ENCODE measurements at regions not wholly inside any gene's neighbourhood (a gene's known extent, or its start where the extent isn't known, plus 50 kb on each side); places are given as distances from the start of the nearest gene placed in this dataset.

DNA sequence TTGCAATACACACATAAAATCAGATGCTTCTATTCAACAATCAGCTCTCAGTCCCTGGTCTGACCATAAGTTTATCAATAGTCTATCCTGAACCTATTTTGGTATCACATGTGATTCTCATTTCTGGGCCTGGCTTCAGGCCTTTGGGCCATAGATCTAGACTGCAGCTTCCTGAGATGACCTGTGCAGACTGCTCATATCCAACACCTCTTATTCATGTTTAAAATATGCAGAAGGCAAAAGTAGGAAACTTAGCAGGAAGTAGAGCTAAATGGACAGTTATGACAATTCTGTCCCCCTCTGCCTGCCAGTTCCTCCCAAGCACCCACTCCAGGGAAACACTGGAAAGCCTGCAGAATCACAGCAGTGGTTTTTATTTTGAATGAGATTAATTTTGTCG, 53.3 kb downstream of the C7orf25 start:
- Histone ChIP-seq H3K27me3 (ENCODE audit: control insufficient read depth in 3 of 3, insufficient read depth in 3 of 3, low read length in 3 of 3) (peaks cover 3 to 21% (median 15%) of the 10 kb centered on the region in 3 donors), H3K4me3 (ENCODE audit: low read length in 3 of 3) (no peak overlapping the region), H3K9ac (ENCODE audit: low read depth in 1 of 3, low read length in 3 of 3) (no peak overlapping the region), H3K4me1 (ENCODE audit: control insufficient read depth in 3 of 3, insufficient read depth in 3 of 3, low read length in 3 of 3) (peaks cover 4 to 5% (median 5%) of the 10 kb centered on the region in 3 donors), H3K36me3 (ENCODE audit: control insufficient read depth in 3 of 3, insufficient read depth in 3 of 3, low read length in 3 of 3) (no peaks in the 10 kb centered on the region), H3K27ac (ENCODE audit: low read depth, low read length) (no peak overlapping the region), H3K9me3 (ENCODE audit: control insufficient read depth in 3 of 3, low read length in 3 of 3) (no peaks in the 10 kb centered on the region)

DNA sequence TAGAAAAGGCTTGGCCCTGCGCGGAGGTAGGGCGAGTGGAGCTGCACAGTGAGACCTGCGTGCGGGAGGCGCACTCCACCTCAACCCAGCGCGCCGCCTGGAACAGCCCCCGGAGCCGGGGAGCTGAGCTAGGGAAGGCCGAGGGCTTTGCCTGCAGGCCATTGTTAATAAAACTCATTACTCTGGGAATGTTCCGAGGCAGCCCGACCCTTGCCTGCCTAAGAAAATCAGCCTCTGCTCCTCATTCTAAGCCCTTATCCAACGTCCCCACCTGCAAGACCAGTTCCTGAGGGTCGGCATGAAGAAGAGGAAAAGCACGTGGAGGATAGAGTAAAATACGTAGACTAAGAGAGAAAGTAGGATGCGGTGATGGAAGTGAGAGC, 55.3 kb downstream of the C7orf25 start:
- Histone ChIP-seq H3K4me3 (ENCODE audit: low read length in 3 of 3) (peak overlapping the region; percentile 0 to 72 (median 41)), H3K27me3 (ENCODE audit: control insufficient read depth in 3 of 3, insufficient read depth in 3 of 3, low read length in 3 of 3) (peaks cover 6 to 25% (median 19%) of the 10 kb centered on the region in 3 donors), H3K4me1 (ENCODE audit: control insufficient read depth in 3 of 3, insufficient read depth in 3 of 3, low read length in 3 of 3) (peaks cover 4 to 5% (median 5%) of the 10 kb centered on the region in 3 donors), H3K36me3 (ENCODE audit: control insufficient read depth in 3 of 3, insufficient read depth in 3 of 3, low read length in 3 of 3) (no peaks in the 10 kb centered on the region), H3K9ac (ENCODE audit: low read depth in 1 of 3, low read length in 3 of 3) (no peak overlapping the region), H3K27ac (ENCODE audit: low read depth, low read length) (no peak overlapping the region), H3K9me3 (ENCODE audit: control insufficient read depth in 3 of 3, low read length in 3 of 3) (no peaks in the 10 kb centered on the region)

DNA sequence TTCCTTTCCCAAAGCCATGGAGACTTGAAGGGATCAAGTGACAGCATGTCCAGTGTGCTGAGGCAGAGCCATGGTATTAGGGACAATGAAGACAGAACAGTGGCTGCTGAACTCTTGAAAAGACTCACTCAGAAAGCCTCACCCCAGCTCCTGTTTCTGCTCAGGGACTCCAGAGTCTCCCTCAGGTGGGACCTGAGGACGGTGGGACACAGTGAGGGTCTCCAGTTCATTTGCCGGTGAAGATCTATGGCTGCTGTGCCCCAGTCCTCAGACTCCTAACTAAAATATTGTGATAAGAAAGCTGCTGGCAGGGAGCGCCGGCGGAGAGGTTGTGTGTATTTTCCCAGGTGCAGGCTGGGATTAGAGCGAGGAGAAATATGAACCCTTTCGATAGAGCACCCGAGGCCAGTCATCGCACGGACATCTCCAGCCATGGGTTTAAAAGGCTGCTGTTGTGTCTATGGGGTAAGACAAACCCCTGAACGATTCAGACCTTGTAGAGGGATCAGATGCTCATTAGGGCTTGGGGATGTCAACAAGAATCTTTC, 57.2 kb downstream of the C7orf25 start:
- Histone ChIP-seq H3K4me1 (ENCODE audit: control insufficient read depth in 3 of 3, insufficient read depth in 3 of 3, low read length in 3 of 3) (peaks cover 4 to 5% (median 5%) of the 10 kb centered on the region in 3 donors), H3K27ac (ENCODE audit: low read depth, low read length) (no peak overlapping the region)

DNA sequence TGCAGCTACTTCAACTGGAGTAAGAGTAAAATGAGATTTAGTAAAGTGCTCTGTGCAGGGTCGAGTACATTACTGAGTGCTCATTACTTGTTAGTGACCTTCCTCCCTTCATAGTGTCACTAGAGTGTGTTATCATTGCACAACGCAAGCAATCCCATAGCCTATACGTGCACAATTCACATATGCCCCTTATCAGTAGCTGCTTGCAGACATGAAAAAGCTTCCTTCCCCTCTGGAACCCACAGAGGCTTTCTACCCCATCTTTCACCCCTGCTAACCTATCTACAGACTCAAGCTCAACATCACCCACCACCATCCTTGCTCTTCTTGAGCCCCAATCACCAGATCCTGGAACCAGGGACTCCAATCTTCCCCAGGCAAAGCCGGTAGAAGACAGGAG, 59.3 kb downstream of the C7orf25 start:
- no peak overlapping the region for H3K4me3 ChIP-seq (ENCODE audit: low read length in 3 of 3)
- no peaks in the 10 kb centered on the region for H3K36me3 ChIP-seq (ENCODE audit: control insufficient read depth in 3 of 3, insufficient read depth in 3 of 3, low read length in 3 of 3)
- peaks cover 4 to 5% (median 5%) of the 10 kb centered on the region in 3 donors for H3K4me1 ChIP-seq (ENCODE audit: control insufficient read depth in 3 of 3, insufficient read depth in 3 of 3, low read length in 3 of 3)
- H3K9me3 ChIP-seq (ENCODE audit: control insufficient read depth in 3 of 3, low read length in 3 of 3): no peaks in the 10 kb centered on the region
- no peak overlapping the region for H3K27ac ChIP-seq (ENCODE audit: low read depth, low read length)
- H3K9ac ChIP-seq (ENCODE audit: low read depth in 1 of 3, low read length in 3 of 3): no peak overlapping the region
- peaks cover 6 to 23% (median 19%) of the 10 kb centered on the region in 3 donors for H3K27me3 ChIP-seq (ENCODE audit: control insufficient read depth in 3 of 3, insufficient read depth in 3 of 3, low read length in 3 of 3)

More for the DNA sequence above, 57.2 kb downstream of the C7orf25 start:
- no peak overlapping the region for H3K9ac ChIP-seq (ENCODE audit: low read depth in 1 of 3, low read length in 3 of 3)
- no peaks in the 10 kb centered on the region for H3K9me3 ChIP-seq (ENCODE audit: control insufficient read depth in 3 of 3, low read length in 3 of 3)
- H3K27me3 ChIP-seq (ENCODE audit: control insufficient read depth in 3 of 3, insufficient read depth in 3 of 3, low read length in 3 of 3): peaks cover 6 to 25% (median 19%) of the 10 kb centered on the region in 3 donors
- no peak overlapping the region for H3K4me3 ChIP-seq (ENCODE audit: low read length in 3 of 3)
- H3K36me3 ChIP-seq (ENCODE audit: control insufficient read depth in 3 of 3, insufficient read depth in 3 of 3, low read length in 3 of 3): no peaks in the 10 kb centered on the region

DNA sequence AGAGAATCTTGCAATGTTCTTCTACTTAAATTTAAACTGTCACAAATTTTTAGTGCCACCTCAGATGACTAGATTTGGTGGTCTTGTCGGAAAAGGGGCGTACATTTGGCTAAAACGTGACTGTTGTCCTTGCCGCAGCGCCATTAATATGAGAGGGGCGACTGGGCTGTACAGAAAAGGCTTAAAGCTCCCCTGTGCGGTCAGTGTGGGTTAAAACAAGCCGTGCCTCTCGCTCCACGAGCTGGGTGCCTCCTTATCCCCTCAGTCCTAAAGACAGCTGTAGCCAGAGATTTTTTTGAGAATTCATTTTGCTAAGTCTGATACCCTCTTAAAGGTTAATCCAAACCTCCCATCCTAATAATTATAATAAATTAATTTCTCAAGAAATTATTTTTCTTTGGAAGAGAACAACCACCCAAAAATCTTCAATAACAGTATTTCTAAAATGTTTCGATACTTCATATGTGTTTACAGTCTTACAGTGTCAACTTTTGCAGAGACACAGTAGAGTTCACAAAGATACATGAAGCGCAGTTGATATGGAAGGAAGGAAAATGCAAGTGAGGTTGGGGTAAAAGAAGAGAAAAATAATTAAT, 68.6 kb downstream of the C7orf25 start:
- no peaks in the 10 kb centered on the region for H3K9me3 ChIP-seq (ENCODE audit: control insufficient read depth in 3 of 3, low read length in 3 of 3)
- H3K36me3 ChIP-seq (ENCODE audit: control insufficient read depth in 3 of 3, insufficient read depth in 3 of 3, low read length in 3 of 3): no peaks in the 10 kb centered on the region
- H3K9ac ChIP-seq (ENCODE audit: low read depth in 1 of 3, low read length in 3 of 3): no peak overlapping the region
- H3K27ac ChIP-seq (ENCODE audit: low read depth, low read length): no peak overlapping the region
- no peaks in the 10 kb centered on the region for H3K4me1 ChIP-seq (ENCODE audit: control insufficient read depth in 3 of 3, insufficient read depth in 3 of 3, low read length in 3 of 3)
- H3K4me3 ChIP-seq (ENCODE audit: low read length in 3 of 3): peak overlapping the region in 2 of 3 donors; percentile 48 to 59
- no peaks in the 10 kb centered on the region for H3K27me3 ChIP-seq (ENCODE audit: control insufficient read depth in 3 of 3, insufficient read depth in 3 of 3, low read length in 3 of 3)

GRCh38 chr7:42834676-42835075, 77.2 kb downstream of the C7orf25 start:
- Histone ChIP-seq H3K27ac (ENCODE audit: low read depth, low read length) (no peak overlapping the region), H3K4me1 (ENCODE audit: control insufficient read depth in 3 of 3, insufficient read depth in 3 of 3, low read length in 3 of 3) (peaks cover 7 to 21% (median 11%) of the 10 kb centered on the region in 3 donors), H3K9ac (ENCODE audit: low read depth in 1 of 3, low read length in 3 of 3) (no peak overlapping the region), H3K36me3 (ENCODE audit: control insufficient read depth in 3 of 3, insufficient read depth in 3 of 3, low read length in 3 of 3) (no peaks in the 10 kb centered on the region), H3K9me3 (ENCODE audit: control insufficient read depth in 3 of 3, low read length in 3 of 3) (no peaks in the 10 kb centered on the region), H3K27me3 (ENCODE audit: control insufficient read depth in 3 of 3, insufficient read depth in 3 of 3, low read length in 3 of 3) (no peaks in the 10 kb centered on the region), H3K4me3 (ENCODE audit: low read length in 3 of 3) (no peak overlapping the region)

GRCh38 chr7:42833411-42833810, 78.5 kb downstream of the C7orf25 start:
- Histone ChIP-seq H3K27me3 (ENCODE audit: control insufficient read depth in 3 of 3, insufficient read depth in 3 of 3, low read length in 3 of 3) (no peaks in the 10 kb centered on the region), H3K9ac (ENCODE audit: low read depth in 1 of 3, low read length in 3 of 3) (no peak overlapping the region), H3K27ac (ENCODE audit: low read depth, low read length) (no peak overlapping the region), H3K4me3 (ENCODE audit: low read length in 3 of 3) (no peak overlapping the region), H3K4me1 (ENCODE audit: control insufficient read depth in 3 of 3, insufficient read depth in 3 of 3, low read length in 3 of 3) (peaks cover 7 to 21% (median 11%) of the 10 kb centered on the region in 3 donors), H3K36me3 (ENCODE audit: control insufficient read depth in 3 of 3, insufficient read depth in 3 of 3, low read length in 3 of 3) (no peaks in the 10 kb centered on the region), H3K9me3 (ENCODE audit: control insufficient read depth in 3 of 3, low read length in 3 of 3) (no peaks in the 10 kb centered on the region)

- H3K36me3 ChIP-seq (ENCODE audit: control insufficient read depth in 3 of 3, insufficient read depth in 3 of 3, low read length in 3 of 3): no peaks in the 10 kb centered on the region
- H3K9ac ChIP-seq (ENCODE audit: low read depth in 1 of 3, low read length in 3 of 3): no peak overlapping the region
- peaks cover 7 to 21% (median 11%) of the 10 kb centered on the region in 3 donors for H3K4me1 ChIP-seq (ENCODE audit: control insufficient read depth in 3 of 3, insufficient read depth in 3 of 3, low read length in 3 of 3)
- H3K4me3 ChIP-seq (ENCODE audit: low read length in 3 of 3): no peak overlapping the region
- H3K27ac ChIP-seq (ENCODE audit: low read depth, low read length): no peak overlapping the region
- no peaks in the 10 kb centered on the region for H3K9me3 ChIP-seq (ENCODE audit: control insufficient read depth in 3 of 3, low read length in 3 of 3)
- no peaks in the 10 kb centered on the region for H3K27me3 ChIP-seq (ENCODE audit: control insufficient read depth in 3 of 3, insufficient read depth in 3 of 3, low read length in 3 of 3)
Observed at GRCh38 chr7:42832667-42833066, 79.2 kb downstream of the C7orf25 start.

DNA sequence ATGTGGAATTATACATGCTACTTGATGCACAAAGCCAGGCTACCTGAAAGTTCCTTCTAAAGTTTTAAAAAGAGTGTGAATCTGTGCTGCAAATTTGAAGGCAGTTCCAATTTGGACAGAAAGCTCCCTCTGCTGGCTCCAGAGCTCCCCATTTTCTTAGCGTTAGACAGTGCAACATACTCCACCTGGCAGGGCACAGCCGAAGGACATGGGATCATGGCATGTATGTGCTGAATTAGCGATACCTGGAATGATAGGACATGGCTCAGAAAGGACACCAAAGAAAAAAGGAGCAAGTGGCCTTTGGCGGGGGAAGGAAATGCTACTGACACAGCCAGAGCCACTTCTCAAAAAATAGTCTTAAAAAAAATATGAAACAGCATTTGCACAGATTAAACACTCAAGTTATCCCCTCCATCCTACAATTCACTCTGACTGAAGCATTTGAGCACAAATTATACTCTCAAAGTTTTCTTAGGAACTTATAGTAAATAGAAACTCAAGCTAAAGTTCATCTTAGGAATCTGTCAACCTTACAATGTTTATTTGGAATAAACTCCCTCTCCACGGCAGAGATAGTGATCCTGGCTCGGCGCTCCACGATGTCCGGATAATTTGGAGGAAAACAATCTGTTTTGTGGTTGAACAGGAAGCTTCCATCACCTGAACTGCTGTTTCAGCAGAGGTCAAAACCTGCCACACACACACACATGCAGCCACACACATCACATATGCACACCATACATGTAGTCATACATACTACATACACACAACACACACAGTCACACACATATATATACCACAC, 80.0 kb downstream of the C7orf25 start:
- Histone ChIP-seq H3K9me3 (ENCODE audit: control insufficient read depth in 3 of 3, low read length in 3 of 3) (no peaks in the 10 kb centered on the region), H3K27me3 (ENCODE audit: control insufficient read depth in 3 of 3, insufficient read depth in 3 of 3, low read length in 3 of 3) (no peaks in the 10 kb centered on the region), H3K9ac (ENCODE audit: low read depth in 1 of 3, low read length in 3 of 3) (no peak overlapping the region), H3K27ac (ENCODE audit: low read depth, low read length) (no peak overlapping the region), H3K36me3 (ENCODE audit: control insufficient read depth in 3 of 3, insufficient read depth in 3 of 3, low read length in 3 of 3) (no peaks in the 10 kb centered on the region), H3K4me3 (ENCODE audit: low read length in 3 of 3) (no peak overlapping the region), H3K4me1 (ENCODE audit: control insufficient read depth in 3 of 3, insufficient read depth in 3 of 3, low read length in 3 of 3) (peaks cover 7 to 21% (median 11%) of the 10 kb centered on the region in 3 donors)
